OCI-LY7 (cell line): ENCODE measurements at regions not wholly inside any gene's neighbourhood (a gene's known extent, or its start where the extent isn't known, plus 50 kb on each side); places are given as distances from the start of the nearest gene placed in this dataset.

Experiments used
- BruUV-seq: library from RNA; stranded (reverse); fragments of 400-500 nt; replicated peaks from 2 replicates; lab custom pipeline; 2021; lab: Mats Ljungman, UMichigan
- CTCF ChIA-PET: fragments of 300-600 bp; sonication (Branson Sonifier 250); formaldehyde crosslinking; loops from one replicate; lab custom pipeline; 2022; ENCODE audit warnings: antibody characterized with exemption; ENCODE audit not compliant: unreplicated experiment; lab: Charles Lee
- POLR2A ChIA-PET: fragments of 300-600 bp; sonication (Branson Sonifier 250); formaldehyde crosslinking; loops from one replicate; lab custom pipeline; 2022; ENCODE audit warnings: antibody characterized with exemption; lab: Charles Lee
- DNase-seq: peaks from one replicate; pipeline ENCODE4 v3.0.0-alpha.2; 2015; ENCODE audit warnings: low spot score
- H2AFZ ChIP-seq: fragments of 200-600 bp; sonication (generic), shearing (Covaris generic); 2 replicates; pipeline ENCODE4 v1.6.1; 2014; ENCODE audit warnings: mild to moderate bottlenecking, antibody characterized with exemption, low read length, moderate library complexity
- H3K27ac ChIP-seq: fragments of 200-600 bp; sonication (generic); 2 replicates; pipeline ENCODE4 v1.5.1; 2014; ENCODE audit warnings: mixed run types, low read depth, mild to moderate bottlenecking, moderate library complexity, low read length, inconsistent platforms; ENCODE audit not compliant: poor library complexity, severe bottlenecking
- H3K36me3 ChIP-seq: fragments of 200-600 bp; sonication (generic); 2 replicates; pipeline ENCODE4 v1.6.1; 2014; ENCODE audit warnings: mild to moderate bottlenecking, antibody characterized with exemption, low read length, moderate library complexity, mixed read lengths; ENCODE audit not compliant: insufficient read depth
- H3K4me1 ChIP-seq: fragments of 200-600 bp; sonication (generic); 2 replicates; pipeline ENCODE4 v1.5.1; 2014; ENCODE audit warnings: mild to moderate bottlenecking, low read length; ENCODE audit not compliant: insufficient read depth, poor library complexity, severe bottlenecking
- H3K4me2 ChIP-seq: fragments of 200-600 bp; sonication (generic); 2 replicates; pipeline ENCODE4 v1.6.1; 2014; ENCODE audit warnings: mild to moderate bottlenecking, low read length
- H3K4me3 ChIP-seq: fragments of 200-600 bp; sonication (generic); 2 replicates; pipeline ENCODE4 v1.5.1; 2014; ENCODE audit warnings: mild to moderate bottlenecking, low read depth, low read length; ENCODE audit not compliant: poor library complexity, severe bottlenecking
- H3K79me2 ChIP-seq: fragments of 200-600 bp; sonication (generic); 2 replicates; pipeline ENCODE4 v1.6.1; 2016; ENCODE audit warnings: low read depth, mild to moderate bottlenecking, low read length, moderate library complexity, mixed read lengths; ENCODE audit not compliant: insufficient read depth
- H3K9me2 ChIP-seq: fragments of 200-600 bp; sonication (generic); 2 replicates; pipeline ENCODE4 v1.6.1; 2016; ENCODE audit warnings: mild to moderate bottlenecking, low read length, mixed read lengths; ENCODE audit not compliant: insufficient read depth
- H3K9me3 ChIP-seq: fragments of 200-600 bp; sonication (generic); 2 replicates; pipeline ENCODE4 v1.6.1; 2014; ENCODE audit warnings: mild to moderate bottlenecking, mixed run types, low read length, mixed read lengths
- H4K20me1 ChIP-seq: fragments of 200-600 bp; sonication (generic); 2 replicates; pipeline ENCODE4 v1.6.1; 2014; ENCODE audit warnings: mild to moderate bottlenecking, antibody characterized with exemption, low read length, moderate library complexity, mixed read lengths; ENCODE audit not compliant: insufficient read depth
- CTCF ChIP-seq: fragments of 200-600 bp; sonication (generic); conservative IDR thresholded peaks from 2 replicates; pipeline ENCODE4 v1.5.1; 2014; ENCODE audit warnings: mild to moderate bottlenecking, antibody characterized with exemption, low read length, moderate library complexity, mixed read lengths
- EZH2phosphoT487 ChIP-seq: fragments of 200-600 bp; sonication (generic); IDR thresholded peaks from 2 replicates; pipeline ENCODE4 v1.6.1; 2018; ENCODE audit warnings: low read depth, borderline replicate concordance, mild to moderate bottlenecking, mixed run types, antibody characterized with exemption, low read length, moderate library complexity, mixed read lengths
- intact Hi-C: fragments of 100-400 bp; cut with micrococcal nuclease; formaldehyde crosslinking; loops from one replicate; pipeline ENCODE4 v1.10.0; 2022; ENCODE audit not compliant: unreplicated experiment

GRCh38 chr11:32244453-32244852 lies 153.6 kb downstream of the RCN1 start:
- Histone ChIP-seq H3K9me2 (no peaks in the 10 kb centered on the region), H4K20me1 (no peaks in the 10 kb centered on the region), H3K4me2 (no peak overlapping the region), H3K4me1 (no peaks in the 10 kb centered on the region), H2AFZ (no peak overlapping the region), H3K9me3 (no peaks in the 10 kb centered on the region), H3K4me3 (no peak overlapping the region), H3K27ac (no peak overlapping the region), H3K36me3 (no peaks in the 10 kb centered on the region), H3K79me2 (no peaks in the 10 kb centered on the region)
- POLR2A ChIA-PET = interaction anchor here (0.7 to 0.8 kb wide), 4 partner anchors 9 to 691 kb away, joined by 3 to 4 read pairs (median 3); no protein-coding TSS in a partner anchor
- no TSS peak for BruUV-seq
- CTCF ChIA-PET = no interaction called here
- intact Hi-C loops = no loop called here
- TF ChIP-seq CTCF (no peak), EZH2phosphoT487 (no peak)
- DNase-seq = no peak

GRCh38 chr11:32253706-32254105 lies 162.8 kb downstream of the RCN1 start:
- no peaks in the 10 kb centered on the region for H3K9me3 ChIP-seq
- no peaks in the 10 kb centered on the region for H3K4me1 ChIP-seq
- H3K27ac ChIP-seq = no peak overlapping the region
- no peaks in the 10 kb centered on the region for H3K9me2 ChIP-seq
- no peak for TF ChIP-seq CTCF
- TF ChIP-seq EZH2phosphoT487 = no peak
- ChIA-PET POLR2A (interaction anchor here (0.7 to 1.3 kb wide), 3 partner anchors 9 to 655 kb away, joined by 3 to 8 read pairs (median 3); no protein-coding TSS in a partner anchor), CTCF (no interaction called here)
- H3K4me2 ChIP-seq = no peak overlapping the region
- DNase-seq = no peak
- intact Hi-C loops = no loop called here
- H2AFZ ChIP-seq = no peak overlapping the region
- no peaks in the 10 kb centered on the region for H3K36me3 ChIP-seq
- H4K20me1 ChIP-seq = no peaks in the 10 kb centered on the region
- no TSS peak for BruUV-seq
- no peaks in the 10 kb centered on the region for H3K79me2 ChIP-seq
- no peak overlapping the region for H3K4me3 ChIP-seq

GRCh38 chr11:32255841-32256240 lies 165.0 kb downstream of the RCN1 start:
- CTCF ChIA-PET = no interaction called here
- intact Hi-C loops = no loop called here
- POLR2A ChIA-PET = interaction anchor here (0.6 to 0.7 kb wide), 2 partner anchors 80 to 121 kb away, joined by 3 read pairs; no protein-coding TSS in a partner anchor
- Histone ChIP-seq H3K9me2 (no peaks in the 10 kb centered on the region), H3K4me1 (no peaks in the 10 kb centered on the region), H3K4me2 (no peak overlapping the region), H3K27ac (no peak overlapping the region), H3K4me3 (no peak overlapping the region), H3K9me3 (no peaks in the 10 kb centered on the region), H2AFZ (no peak overlapping the region), H3K79me2 (no peaks in the 10 kb centered on the region), H3K36me3 (no peaks in the 10 kb centered on the region), H4K20me1 (no peaks in the 10 kb centered on the region)
- no TSS peak for BruUV-seq
- TF ChIP-seq EZH2phosphoT487 = no peak
- TF ChIP-seq CTCF = no peak
- no peak for DNase-seq
